Fibroblast of upper back skin (primary cell): ENCODE measurements at regions not wholly inside any gene's neighbourhood (a gene's known extent, or its start where the extent isn't known, plus 50 kb on each side); places are given as distances from the start of the nearest gene placed in this dataset.

Experiments
- DNase-seq: peaks from one replicate; pipeline ENCODE4 v3.0.0-alpha.2; 2013

- DNase-seq = no peak
Observed at GRCh38 chr10:117718986-117719920, 176.7 kb downstream of the EMX2 start.

GRCh38 chr10:117720931-117721835 is 178.6 kb downstream of the EMX2 start:
- DNase-seq = no peak

GRCh38 chr10:117721873-117722272 is 179.3 kb downstream of the EMX2 start:
- no peak for DNase-seq

- no peak for DNase-seq
Observed at GRCh38 chr10:117723343-117723742, 180.8 kb downstream of the EMX2 start.

GRCh38 chr10:117725993-117726392 is 183.4 kb downstream of the EMX2 start:
- DNase-seq = no peak

- DNase-seq = no peak
Observed at GRCh38 chr10:117726596-117727295, 184.2 kb downstream of the EMX2 start.

GRCh38 chr10:117727421-117727820 is 184.9 kb downstream of the EMX2 start:
- no peak for DNase-seq

- no peak for DNase-seq
Observed at GRCh38 chr10:117728087-117728486, 185.5 kb downstream of the EMX2 start.

GRCh38 chr10:117729156-117729555 is 186.6 kb downstream of the EMX2 start:
- DNase-seq = no peak

- DNase-seq = no peak
Observed at GRCh38 chr10:117731121-117731791, 188.7 kb downstream of the EMX2 start.

- no peak for DNase-seq
Observed at GRCh38 chr10:117734731-117735405, 192.3 kb downstream of the EMX2 start.

- no peak for DNase-seq
Observed at GRCh38 chr10:117736655-117737054, 194.1 kb downstream of the EMX2 start.

- no peak for DNase-seq
Observed at GRCh38 chr10:117740088-117740487, 197.5 kb downstream of the EMX2 start.

GRCh38 chr10:117740691-117741222 is 198.2 kb downstream of the EMX2 start:
- no peak for DNase-seq

- DNase-seq = no peak
Observed at GRCh38 chr10:117741524-117741923, 199.0 kb downstream of the EMX2 start.

GRCh38 chr10:117743509-117743908 is 201.0 kb downstream of the EMX2 start:
- DNase-seq = no peak

GRCh38 chr10:117745301-117745700 is 202.8 kb downstream of the EMX2 start:
- DNase-seq = no peak

- DNase-seq = no peak
Observed at GRCh38 chr10:117746541-117747448, 204.2 kb downstream of the EMX2 start.

GRCh38 chr10:117747636-117748035 is 205.1 kb downstream of the EMX2 start:
- no peak for DNase-seq

GRCh38 chr10:117748058-117748457 is 205.5 kb downstream of the EMX2 start:
- DNase-seq = no peak
